GM12864 (cell line): ENCODE measurements at regions not wholly inside any gene's neighbourhood (a gene's known extent, or its start where the extent isn't known, plus 50 kb on each side); places are given as distances from the start of the nearest gene placed in this dataset.
A peak's percentile ranks its signal among the peaks of the same experiment; 100 is the strongest.

Source experiments
- DNase-seq: peaks from one replicate; pipeline ENCODE4 v3.0.0-alpha.2; 2011; ENCODE audit warnings: low read depth
- H3K4me3 ChIP-seq: 2 replicates; pipeline ENCODE4 v1.5.1; 2011; ENCODE audit warnings: mild to moderate bottlenecking, low read depth, low read length, control low read depth
- CTCF ChIP-seq: IDR thresholded peaks from 2 replicates; pipeline ENCODE4 v1.5.1; 2011; ENCODE audit warnings: low read depth, mild to moderate bottlenecking, moderate library complexity, low read length, control low read depth, inconsistent platforms; ENCODE audit errors: missing control alignments

GRCh38 chr1:199684686-199685273 lies 342.7 kb upstream of the NR5A2 start:
- H3K4me3 ChIP-seq, result no peak overlapping the region
- peak; percentile 15 for DNase-seq
- TF ChIP-seq CTCF, result peak; percentile 72

- DNase-seq, result no peak
- no peak overlapping the region for H3K4me3 ChIP-seq
- TF ChIP-seq CTCF, result no peak
These were observed 342.1 kb upstream of the NR5A2 start for GRCh38 chr1:199685369-199685768.

- no peak for DNase-seq
- no peak for TF ChIP-seq CTCF
- no peak overlapping the region for H3K4me3 ChIP-seq
These were observed 340.2 kb upstream of the NR5A2 start for GRCh38 chr1:199687321-199687720.

GRCh38 chr1:199688133-199688676 lies 339.3 kb upstream of the NR5A2 start:
- TF ChIP-seq CTCF, result no peak
- H3K4me3 ChIP-seq, result no peak overlapping the region
- no peak for DNase-seq

GRCh38 chr1:199688774-199689173 lies 338.7 kb upstream of the NR5A2 start:
- DNase-seq, result no peak
- no peak overlapping the region for H3K4me3 ChIP-seq
- TF ChIP-seq CTCF, result no peak

- TF ChIP-seq CTCF, result no peak
These were observed 337.0 kb upstream of the NR5A2 start for GRCh38 chr1:199690496-199690895.

GRCh38 chr1:199691540-199691939 lies 336.0 kb upstream of the NR5A2 start:
- TF ChIP-seq CTCF, result no peak
- DNase-seq, result no peak
- no peak overlapping the region for H3K4me3 ChIP-seq

More at GRCh38 chr1:199690496-199690895, 337.0 kb upstream of the NR5A2 start:
- DNase-seq, result no peak
- H3K4me3 ChIP-seq, result no peak overlapping the region
